H1 (cell line): ENCODE measurements at regions not wholly inside any gene's neighbourhood (a gene's known extent, or its start where the extent isn't known, plus 50 kb on each side); places are given as distances from the start of the nearest gene placed in this dataset.

Experiments
- CTCF ChIP-seq, 3 experiments: IDR thresholded peaks; 1 replicate in 2 of 3; 2 replicates in 1 of 3; pipeline versions ENCODE4 v1.5.1 to v1.6.1; 2011; ENCODE audit warnings: low read length in 3 of 3, mild to moderate bottlenecking in 3 of 3, inconsistent platforms in 2 of 3, low read depth in 1 of 3, moderate library complexity in 1 of 3; ENCODE audit not compliant: insufficient read depth in 1 of 3; ENCODE audit errors: control extremely low read depth in 1 of 3
- KDM1A ChIP-seq: fragments of 200-600, 300-600 bp; sonication (generic); IDR thresholded peaks from 2 replicates; pipeline ENCODE4 v1.7.1; 2016; ENCODE audit warnings: mild to moderate bottlenecking, low read length, borderline replicate concordance
- POLR2A ChIP-seq, 2 experiments: IDR thresholded peaks; 1 replicate in 1 of 2; 2 replicates in 1 of 2; pipeline ENCODE4 v1.6.1; 2011; ENCODE audit warnings: low read depth in 2 of 2, low read length in 2 of 2, mild to moderate bottlenecking in 2 of 2; ENCODE audit errors: control extremely low read depth in 1 of 2
- POLR2AphosphoS5 ChIP-seq: IDR thresholded peaks from 2 replicates; pipeline ENCODE4 v1.6.1; 2011; ENCODE audit warnings: low read depth, low read length
- RAD21 ChIP-seq, 2 experiments: IDR thresholded peaks in 1 of 2; conservative IDR thresholded peaks in 1 of 2; 2 replicates each; pipeline ENCODE4 v1.6.1; 2011; ENCODE audit warnings: low read depth in 2 of 2, low read length in 2 of 2, improper control_type of control experiment in 1 of 2, inconsistent platforms in 1 of 2, mild to moderate bottlenecking in 1 of 2, moderate library complexity in 1 of 2
- RNF2 ChIP-seq: fragments of 200-900, 300-1000 bp; sonication (generic); IDR thresholded peaks from 2 replicates; pipeline ENCODE4 v1.7.1; 2016; ENCODE audit warnings: borderline replicate concordance, low read depth, mild to moderate bottlenecking, antibody characterized with exemption, low read length; ENCODE audit not compliant: poor library complexity, severe bottlenecking; ENCODE audit errors: missing control alignments
- SIN3A ChIP-seq, 2 experiments: IDR thresholded peaks in 1 of 2; conservative IDR thresholded peaks in 1 of 2; 2 replicates each; pipeline ENCODE4 v1.6.1; 2011 to 2012; ENCODE audit warnings: low read length in 2 of 2, improper control_type of control experiment in 1 of 2, low read depth in 1 of 2, mild to moderate bottlenecking in 1 of 2
- USF2 ChIP-seq: IDR thresholded peaks from 2 replicates; pipeline ENCODE4 v1.6.1; 2011; ENCODE audit warnings: low read length, improper control_type of control experiment

GRCh38 chr6:4304927-4305455, 169.6 kb upstream of the ECI2 start:
- TF ChIP-seq POLR2A (IDR thresholded peaks at IDR 0.05; ENCODE audit: control extremely low read depth in 1 of 2, low read depth in 2 of 2, low read length in 2 of 2) (no peak), KDM1A (no peak), CTCF (IDR thresholded peaks at IDR 0.05; ENCODE audit: control extremely low read depth in 1 of 3, insufficient read depth in 1 of 3, low read depth in 1 of 3, low read length in 3 of 3) (no peak), SIN3A (conservative IDR thresholded peaks at IDR 0.05 in 1 of 2, IDR thresholded peaks at IDR 0.05 in 1 of 2; ENCODE audit: low read depth in 1 of 2, low read length in 2 of 2) (no peak), USF2 (no peak), RNF2 (no peak), POLR2AphosphoS5 (no peak), RAD21 (IDR thresholded peaks at IDR 0.05 in 1 of 2, conservative IDR thresholded peaks at IDR 0.05 in 1 of 2; ENCODE audit: low read depth in 2 of 2, low read length in 2 of 2) (no peak)
